Left cardiac atrium (tissue), 4 donors: ENCODE measurements at regions not wholly inside any gene's neighbourhood (a gene's known extent, or its start where the extent isn't known, plus 50 kb on each side); places are given as distances from the start of the nearest gene placed in this dataset.
"Not testable (repeated sequence)": the region's sequence is repeated elsewhere in the genome, so short reads cannot be mapped to it uniquely, and the experiment has no call there.

Experiments used
- ATAC-seq, 2 donors: fragments of 200-7000 bp; cut with Tn5 transposase; one replicate each; pipeline ENCODE4 v1.9.1; 2020; ENCODE audit warnings: mild to moderate bottlenecking in 2 of 2, moderate library complexity in 2 of 2
- DNase-seq: peaks from one replicate; pipeline ENCODE4 v3.0.0-alpha.2; 2020
- intact Hi-C, 2 donors: fragments of 100-400 bp; cut with DNase I; formaldehyde crosslinking; loops; one replicate each; pipeline versions ENCODE4 v1.14.1 to v1.15.1; 2022 to 2023
- donor health status: DM: no; HTN: yes; CAD: no.
- donor health status: DM: no; HTN: yes; CAD: no; lungs with severe emphysema.
- donor health status: DM: yes; HTN: yes; CAD: no.
- donor health status: Dilated cardiomyopathy.

DNA sequence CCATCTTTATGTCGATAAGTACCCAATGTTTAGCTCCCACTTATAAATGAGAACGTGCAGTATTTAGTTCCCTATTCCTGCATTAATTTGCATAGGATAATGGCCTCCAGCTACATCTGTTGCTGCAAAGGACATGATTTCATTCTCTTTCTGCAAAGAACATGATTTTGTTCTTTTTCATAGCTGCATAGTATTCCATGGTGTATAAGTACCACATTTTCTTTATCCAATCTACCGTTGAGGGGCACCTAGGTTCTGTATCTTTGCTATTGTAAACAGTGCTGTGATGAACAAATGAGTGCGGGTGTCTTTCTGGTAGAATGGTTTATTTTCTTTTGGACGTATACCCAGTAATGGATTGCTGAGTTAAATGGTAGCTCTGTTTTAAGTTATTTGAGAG is 63.0 kb downstream of the HLX start:
- DNase-seq (no peak), ATAC-seq (no peak)
- intact Hi-C loops: no loop called here

DNA sequence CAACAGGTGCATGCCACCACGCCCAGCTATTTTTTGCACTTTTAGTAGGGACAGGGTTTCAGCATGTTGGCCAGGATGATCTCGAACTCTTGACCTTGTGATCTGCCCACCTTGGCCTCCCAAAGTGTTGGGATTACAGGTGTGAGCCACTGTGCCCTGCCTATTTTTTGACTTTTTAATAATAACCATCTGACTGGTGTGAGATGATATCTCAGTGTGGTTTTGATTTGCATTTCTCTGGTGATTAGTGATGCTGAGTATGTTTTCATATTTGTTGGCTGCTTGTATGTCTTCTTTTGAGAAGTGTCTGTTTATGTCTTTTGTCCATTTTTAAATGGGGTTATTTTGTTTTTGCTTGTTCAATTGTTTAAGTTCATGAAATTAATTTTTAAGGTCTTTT is 63.7 kb downstream of the HLX start:
- ATAC-seq, DNase-seq, intact Hi-C loops: not testable (repeated sequence)

DNA sequence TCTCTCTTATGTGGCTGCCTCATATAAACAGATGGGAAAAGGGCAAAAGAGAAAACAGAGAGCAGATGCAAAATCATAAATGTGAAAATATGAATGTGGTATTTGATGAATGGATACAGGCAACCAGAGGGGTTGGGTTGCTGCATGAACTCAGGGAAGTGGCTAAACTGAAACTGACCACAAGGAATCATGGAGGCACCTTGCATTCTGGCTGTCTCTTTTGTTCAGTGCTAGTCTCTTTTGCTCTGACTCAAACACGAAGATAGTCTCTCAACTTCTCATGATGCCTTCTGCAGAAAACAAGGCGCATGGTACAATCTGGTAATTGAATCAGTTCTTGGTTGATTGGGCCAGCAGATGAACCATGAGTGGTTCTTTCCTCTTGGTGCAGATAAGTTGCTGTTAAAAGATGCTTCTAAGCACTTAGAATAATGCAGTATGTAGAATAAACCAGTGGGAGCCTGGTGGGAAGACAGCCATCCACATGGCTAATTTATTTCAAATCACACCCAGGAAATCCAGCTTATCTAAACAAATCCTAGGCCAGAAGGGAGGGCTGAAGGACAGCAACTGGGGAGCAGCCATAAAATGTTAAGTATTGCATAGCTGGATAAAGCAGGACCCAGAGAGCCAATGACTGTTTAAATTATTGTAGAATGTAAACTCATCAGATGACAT is 64.2 kb downstream of the HLX start:
- ATAC-seq: no peak
- intact Hi-C loops: no loop called here
- no peak for DNase-seq

DNA sequence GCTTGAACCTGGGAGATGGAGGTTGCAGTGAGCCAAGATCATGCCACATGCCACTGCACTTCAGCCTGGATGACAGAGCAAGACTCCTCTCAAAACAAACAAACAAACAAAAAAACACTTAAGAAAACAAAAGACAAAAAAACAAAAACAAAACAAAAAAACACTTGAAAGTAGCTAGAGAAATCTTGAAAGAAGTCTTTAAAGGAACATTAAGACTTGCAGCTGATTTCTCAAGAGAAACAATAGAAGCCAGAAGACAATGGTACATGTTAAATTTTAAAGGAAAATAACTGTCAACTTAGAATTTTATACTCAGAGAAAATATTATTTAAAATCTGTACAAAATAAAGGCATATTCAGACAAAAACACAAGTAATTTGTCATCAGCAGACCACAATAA is 71.3 kb downstream of the HLX start:
- DNase-seq: no peak
- no peak for ATAC-seq
- intact Hi-C loops: no loop called here

DNA sequence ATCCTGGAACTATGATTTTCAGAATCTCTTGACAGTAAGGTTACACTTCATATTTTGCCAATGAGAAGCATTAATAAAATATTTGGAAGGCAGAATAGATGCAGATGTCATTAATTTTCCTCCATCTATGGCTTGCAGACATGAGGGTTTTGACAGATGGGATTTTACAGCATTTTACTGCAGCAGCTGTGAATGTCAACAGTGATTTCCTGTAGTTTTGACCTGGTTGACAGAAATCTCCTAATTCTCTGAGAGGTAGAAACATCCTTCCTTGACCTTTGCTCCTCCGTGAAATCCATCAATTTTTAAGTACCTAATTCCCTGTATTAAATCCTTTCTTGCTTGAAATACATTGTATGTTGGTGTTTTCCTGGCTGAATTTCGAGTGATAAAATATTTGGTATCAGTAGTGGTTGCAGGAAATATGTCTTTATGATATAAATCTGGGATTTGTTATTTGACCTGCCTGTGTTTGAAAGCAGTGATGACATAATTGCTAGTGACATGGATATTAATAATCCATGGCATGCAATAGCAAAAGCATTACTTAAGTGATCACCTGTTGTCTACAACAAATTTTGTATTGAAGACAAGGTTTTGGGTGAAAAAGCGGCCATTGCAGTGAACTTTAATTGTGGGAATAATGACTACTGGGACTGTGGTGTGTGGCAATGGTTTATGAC is 73.9 kb downstream of the HLX start:
- ATAC-seq (no peak), DNase-seq (no peak)

DNA sequence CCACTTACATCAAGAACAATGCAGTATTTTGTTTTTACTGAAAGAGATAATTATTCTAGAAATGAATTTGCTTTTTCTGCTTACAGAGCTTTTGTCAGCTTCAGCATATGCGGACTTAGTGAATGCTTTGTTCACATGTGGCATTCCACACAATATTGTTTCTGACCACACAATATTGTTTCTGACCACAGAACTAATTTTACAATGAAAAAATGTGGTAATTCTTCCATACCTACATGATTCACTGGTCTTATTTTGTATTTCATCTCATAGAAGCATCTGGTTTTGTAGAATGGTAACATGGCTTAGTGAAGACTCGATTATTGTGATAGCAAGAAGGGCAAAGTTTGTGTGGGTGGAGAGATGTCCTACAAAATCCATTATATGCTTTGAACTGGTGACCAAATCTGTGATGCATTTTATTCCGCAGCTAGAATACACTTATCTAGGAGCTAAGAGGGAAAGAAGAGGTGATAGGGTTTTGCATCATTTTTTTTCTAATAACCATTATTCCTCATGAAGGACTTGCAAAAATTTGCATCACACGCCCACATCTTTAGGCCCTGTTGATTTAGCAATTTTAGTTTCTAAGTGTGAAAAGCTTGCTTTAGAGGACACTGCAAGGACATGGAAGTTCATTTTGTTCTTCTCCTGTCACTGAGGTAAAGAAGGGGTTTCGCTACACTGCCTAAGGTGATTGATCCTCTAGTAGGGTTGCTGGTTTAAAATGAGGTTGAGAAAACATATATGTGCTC is 75.3 kb downstream of the HLX start:
- DNase-seq (no peak), ATAC-seq (no peak)
- intact Hi-C loops: no loop called here

More for the DNA sequence above, 73.9 kb downstream of the HLX start:
- intact Hi-C loops: no loop called here

DNA sequence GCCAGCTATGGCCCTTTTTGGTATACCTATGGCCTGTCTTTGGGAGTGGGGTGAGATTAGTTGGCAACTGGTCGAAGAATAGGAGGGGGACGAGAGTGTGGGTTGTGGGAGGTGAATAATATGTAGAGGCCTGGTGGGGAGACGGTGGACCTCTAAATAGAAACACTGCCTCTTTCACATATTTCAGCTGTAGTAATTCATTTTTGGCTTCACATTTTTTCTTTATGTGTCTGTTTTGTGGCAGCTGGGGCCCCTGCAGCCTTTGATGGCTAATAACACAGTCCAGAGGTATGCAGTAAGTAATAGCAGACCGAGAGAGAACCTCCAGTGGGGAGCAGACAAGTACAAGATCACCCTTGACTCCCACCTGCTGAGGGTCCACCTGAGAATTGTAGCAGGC is 75.9 kb downstream of the HLX start:
- DNase-seq (no peak), ATAC-seq (no peak)
- intact Hi-C loops: no loop called here

DNA sequence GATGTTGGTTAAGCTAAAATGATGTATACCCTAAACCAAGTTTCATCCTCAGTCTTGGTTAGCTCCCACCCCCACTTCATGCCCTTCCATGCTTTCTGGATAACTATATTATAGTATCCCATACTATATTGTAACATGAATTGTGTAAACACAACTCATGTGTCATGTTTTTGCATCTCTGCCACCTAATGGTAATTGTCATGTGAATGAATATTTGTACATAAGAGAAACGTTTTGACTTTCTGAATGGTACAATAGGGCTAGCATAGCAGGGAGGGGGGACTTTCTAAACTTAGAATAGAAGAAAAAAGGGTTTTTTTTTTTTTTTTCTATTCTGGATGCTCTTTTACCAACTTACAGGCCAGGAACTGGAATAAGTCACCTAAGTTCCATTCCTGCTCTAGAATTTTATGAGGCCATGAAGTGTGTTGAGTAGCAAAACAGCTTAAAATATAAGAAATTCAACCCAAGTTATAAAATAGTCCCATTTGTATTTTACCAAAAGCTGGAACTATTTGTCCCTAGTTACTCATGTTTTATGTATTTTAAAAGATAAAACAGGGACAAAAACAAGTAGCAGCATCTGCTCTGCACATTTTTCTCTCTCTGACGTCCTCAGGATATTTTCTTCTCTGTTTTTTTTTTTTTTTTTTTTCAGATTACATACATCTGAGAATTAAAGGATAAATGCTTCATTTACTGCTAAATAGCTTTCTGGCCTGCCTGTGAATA is 77.4 kb downstream of the HLX start:
- no peak for ATAC-seq

DNA sequence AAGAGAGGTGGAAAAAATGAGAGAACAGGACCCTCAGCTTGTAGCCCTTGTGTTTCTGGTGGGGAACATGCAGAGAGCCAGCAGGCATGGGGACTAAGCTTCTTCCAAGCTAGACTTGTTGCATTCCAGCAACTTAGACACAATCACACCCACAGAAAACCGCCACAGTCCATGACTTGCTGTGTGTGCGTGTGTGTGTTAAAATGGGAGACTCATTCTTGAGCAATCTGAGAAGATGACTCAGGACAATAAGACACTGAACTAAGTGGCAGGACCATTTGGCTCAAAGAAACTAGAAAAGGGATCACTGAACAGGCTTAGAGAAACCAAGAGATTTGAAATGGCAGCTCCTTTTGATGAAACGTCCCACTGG is 78.0 kb downstream of the HLX start:
- intact Hi-C loops: no loop called here
- peak; percentile 40 for DNase-seq
- peak in 1 of 2 donors; percentile 86 for ATAC-seq

More for the DNA sequence above, 77.4 kb downstream of the HLX start:
- intact Hi-C loops: no loop called here
- no peak for DNase-seq

DNA sequence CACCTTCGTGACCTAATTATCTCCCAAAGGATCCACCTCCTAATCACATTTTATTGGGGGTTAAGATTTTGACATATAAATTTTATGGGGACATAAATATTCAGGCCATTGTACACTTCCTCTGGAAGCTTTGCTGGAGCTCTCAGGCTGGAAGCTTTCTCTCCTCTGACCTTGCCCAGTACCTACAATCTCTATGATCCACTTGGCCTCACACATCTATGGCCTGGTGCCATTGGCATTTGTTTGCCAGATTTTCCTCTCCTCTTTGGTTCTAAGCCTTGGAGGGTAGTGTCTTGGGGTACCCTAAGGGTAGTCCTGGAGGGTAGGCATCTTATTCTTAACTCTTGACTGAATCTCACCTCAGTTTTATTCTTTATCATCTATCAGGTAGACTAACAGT is 79.0 kb downstream of the HLX start:
- DNase-seq (no peak), ATAC-seq (no peak)
- intact Hi-C loops: no loop called here

DNA sequence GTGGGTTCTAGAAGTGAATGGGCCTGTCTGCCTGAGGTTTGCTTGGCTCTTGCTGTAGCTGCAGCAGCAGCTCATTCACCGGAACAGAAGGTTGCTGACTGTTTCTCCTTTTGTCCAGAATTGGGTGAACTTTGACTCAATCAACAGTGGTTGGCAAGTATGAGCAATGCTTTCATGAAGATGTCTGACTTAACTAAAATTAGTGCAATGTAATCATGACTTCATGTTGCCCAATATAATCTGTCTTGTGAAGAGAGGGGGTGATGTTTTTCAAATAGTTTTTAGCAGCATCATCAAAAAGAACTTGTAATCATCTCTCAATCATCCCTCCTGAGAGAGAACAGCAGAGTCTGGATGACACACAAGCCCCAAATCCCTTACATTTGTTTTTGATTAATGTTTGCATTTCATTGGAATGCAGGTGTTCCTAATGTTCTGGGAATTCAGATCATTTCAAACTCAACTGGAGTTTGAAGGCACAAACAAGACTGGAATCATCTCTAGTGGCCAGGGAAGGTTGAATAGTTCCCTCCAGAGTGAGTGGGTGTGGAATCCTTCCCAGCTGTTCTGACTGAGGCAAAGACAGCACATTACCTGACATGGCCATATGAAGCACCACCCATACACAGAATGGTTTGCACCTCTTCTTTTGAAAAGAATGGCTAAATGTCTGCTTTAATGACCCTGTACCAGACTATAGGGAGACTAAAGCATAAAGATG is 82.9 kb downstream of the HLX start:
- DNase-seq (no peak), ATAC-seq (peak; percentile 61 to 86)
- intact Hi-C loops: no loop called here

DNA sequence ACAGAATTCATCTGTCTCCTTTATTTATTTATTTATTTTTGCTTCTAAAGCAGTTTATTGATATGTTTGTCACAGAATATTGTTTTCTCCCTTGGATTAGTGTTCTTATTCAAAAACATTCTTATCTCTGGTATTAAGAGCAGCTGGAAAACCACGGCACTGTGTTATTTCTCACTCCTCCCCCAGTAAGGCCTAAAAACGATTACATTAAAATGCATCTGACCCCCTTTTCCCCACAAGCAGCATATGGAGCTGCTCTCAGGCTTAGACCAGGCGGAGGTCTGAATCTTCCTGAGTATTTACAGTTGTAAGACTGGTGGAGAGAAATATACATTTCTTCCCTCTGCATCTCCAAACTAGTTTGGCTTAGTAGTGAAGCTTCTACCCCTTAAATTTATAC is 86.8 kb downstream of the HLX start:
- ATAC-seq: no peak
- intact Hi-C loops: no loop called here
- no peak for DNase-seq

DNA sequence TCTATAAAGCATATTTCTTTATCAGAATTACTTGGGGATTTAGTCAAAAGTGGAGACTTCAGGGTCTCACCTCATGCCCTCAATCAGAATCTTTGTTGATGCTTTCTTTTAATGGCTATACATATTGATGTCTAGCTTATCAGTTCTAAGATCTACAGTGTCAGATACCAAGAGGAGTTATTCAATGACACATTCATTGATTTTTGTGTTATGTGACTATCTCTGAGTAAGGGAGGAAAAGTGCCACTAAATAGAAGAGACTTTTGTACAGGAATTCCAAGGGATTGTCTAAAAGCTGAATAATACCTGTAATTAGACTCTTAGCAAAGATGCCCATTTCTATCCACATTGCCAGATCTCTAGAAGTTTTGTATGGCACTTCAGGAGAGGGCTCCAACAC is 87.2 kb downstream of the HLX start:
- DNase-seq: no peak
- ATAC-seq: no peak
- intact Hi-C loops: no loop called here

DNA sequence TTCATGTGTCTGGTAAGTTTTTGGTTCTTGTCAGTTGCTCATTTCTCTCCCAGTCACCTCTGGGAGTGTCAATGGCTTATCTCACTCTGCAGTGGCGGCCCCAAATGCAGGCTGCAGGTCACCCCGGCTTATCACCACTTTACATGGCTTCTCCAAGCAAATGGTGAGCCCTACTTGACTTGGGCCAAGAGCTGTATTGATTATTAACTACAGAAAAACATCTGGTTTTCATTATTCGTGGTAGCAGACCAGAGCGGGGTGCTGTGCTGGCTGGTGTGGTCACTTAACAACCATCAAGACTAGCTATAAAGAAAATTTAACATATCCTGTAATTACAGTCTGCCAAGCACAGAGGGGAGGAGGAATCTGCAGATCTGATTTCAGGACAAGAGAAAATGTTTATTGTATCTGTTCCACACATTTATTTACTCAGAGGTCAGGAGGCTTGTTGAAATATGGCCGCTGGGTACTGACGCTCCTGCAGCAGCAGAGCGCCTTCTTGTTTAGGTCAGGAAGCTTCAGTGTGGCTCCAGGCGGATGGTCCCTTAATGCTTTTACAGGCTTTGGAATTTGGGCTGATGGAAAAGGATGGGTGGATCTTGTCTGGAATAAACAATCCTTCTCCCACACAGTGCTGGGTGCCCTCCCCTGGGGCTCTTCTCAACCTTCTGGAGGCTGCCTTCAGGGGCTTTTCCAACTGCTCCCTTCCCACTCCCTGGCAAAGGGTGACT is 87.8 kb downstream of the HLX start:
- DNase-seq (no peak), ATAC-seq (no peak)
- intact Hi-C loops: no loop called here

DNA sequence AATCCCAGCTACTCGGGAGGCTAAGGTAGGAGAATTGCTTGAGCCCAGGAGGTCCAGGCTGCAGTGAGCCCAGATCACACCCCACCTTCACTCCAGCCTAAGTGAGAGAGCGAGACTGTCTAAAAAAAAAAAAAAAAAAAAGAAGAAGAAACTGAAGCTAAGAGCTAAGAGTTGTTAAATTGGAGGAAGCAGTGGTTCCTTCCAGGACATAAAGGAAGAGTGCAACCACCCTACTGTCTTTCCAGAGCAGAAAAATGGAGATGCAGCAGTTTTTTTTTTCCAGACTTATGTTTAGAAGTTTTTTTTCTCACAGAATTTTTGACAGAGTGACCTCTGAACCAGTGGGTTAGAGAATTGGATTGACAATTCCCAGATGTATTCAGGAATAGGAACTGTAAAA is 88.7 kb downstream of the HLX start:
- no peak for ATAC-seq
- DNase-seq: no peak
- intact Hi-C loops: no loop called here

DNA sequence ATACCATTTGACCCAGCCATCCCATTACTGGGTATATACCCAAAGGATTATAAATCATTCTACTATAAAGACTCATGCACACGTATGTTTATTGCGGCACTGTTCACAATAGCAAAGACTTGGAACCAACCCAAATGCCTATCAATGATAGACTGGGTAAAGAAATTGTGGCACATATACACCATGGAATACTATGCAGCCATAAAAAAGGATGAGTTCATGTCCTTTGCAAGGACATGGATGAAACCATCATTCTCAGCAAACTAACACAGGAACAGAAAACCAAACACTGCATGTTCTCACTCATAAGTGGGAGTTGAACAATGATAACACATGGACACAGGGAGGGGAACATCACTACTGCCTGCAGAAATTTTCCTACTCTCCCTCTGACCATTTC is 90.0 kb downstream of the HLX start:
- DNase-seq, ATAC-seq, intact Hi-C loops: not testable (repeated sequence)

DNA sequence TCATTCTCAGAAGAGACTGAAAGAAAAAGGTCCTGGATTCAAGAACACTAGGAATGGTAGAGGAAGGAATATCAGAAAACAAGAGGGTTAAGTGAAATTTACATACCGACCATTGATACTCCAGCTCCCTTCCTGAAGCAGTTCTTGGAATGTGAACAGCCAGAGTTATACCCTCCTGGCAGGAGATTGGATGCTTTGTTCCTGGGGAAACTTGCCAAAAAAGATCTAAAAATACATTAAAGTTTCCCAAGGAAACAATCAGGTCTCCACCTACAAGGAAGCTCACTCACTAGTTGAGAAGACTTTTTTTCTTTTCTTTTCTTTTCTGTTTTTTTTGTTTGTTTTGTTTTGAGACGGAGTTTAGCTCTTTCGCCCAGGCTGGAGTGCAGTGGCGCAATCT is 91.1 kb downstream of the HLX start:
- intact Hi-C loops: no loop called here
- ATAC-seq (no peak), DNase-seq (no peak)

DNA sequence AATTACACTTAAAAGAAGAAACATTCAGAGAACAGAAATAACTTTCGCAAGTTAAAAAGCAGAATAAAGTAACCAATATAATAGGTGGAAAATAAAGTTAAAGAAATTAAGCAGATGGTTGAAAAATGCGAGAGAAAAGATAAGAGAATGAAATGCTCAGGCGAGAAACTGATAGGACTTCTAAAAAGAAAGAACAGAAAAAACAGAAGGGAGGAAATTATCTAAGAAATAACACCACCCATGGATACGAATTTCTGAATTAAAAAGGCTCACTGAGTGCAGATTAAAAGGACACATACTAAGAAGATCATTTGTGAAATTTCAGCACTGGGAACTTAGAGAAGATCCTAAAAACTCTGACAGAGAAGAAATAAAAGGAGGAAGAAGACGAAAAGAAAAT is 92.0 kb downstream of the HLX start:
- ATAC-seq (no peak), DNase-seq (no peak)
- intact Hi-C loops: no loop called here

DNA sequence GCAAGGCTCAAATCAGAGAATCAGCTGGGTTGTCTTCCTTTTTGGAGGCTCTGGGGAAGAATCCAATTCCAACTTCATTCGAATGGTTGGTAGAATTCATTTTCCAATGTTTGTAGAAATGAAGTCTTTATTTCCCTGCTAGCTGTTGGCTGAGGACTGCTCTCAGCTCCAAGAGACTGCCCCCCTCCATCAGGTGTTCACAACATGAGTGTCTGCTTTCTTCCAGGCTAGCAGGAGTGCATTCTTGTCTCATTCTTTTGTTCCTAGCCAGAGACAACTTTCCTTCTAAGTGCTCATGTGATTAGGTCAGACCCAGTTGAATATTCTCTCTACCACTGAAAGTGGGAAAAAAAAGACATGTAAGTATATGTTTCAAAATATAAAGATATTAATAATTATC is 95.2 kb downstream of the HLX start:
- DNase-seq (no peak), ATAC-seq (no peak)
- intact Hi-C loops: no loop called here
